ENCODE measurements at regions not wholly inside any gene's neighbourhood (a gene's known extent, or its start where the extent isn't known, plus 50 kb on each side); places are given as distances from the start of the nearest gene placed in this dataset.

GRCh38 chr10:88194961-88195367, 331.5 kb downstream of the PTEN start:
- peak in 1 of 2 donors; percentile 11 for DNase-seq (ENCODE audit: low read depth in 1 of 2, low spot score in 1 of 2)
- TF ChIP-seq CTCF (IDR thresholded peaks at IDR 0.05; ENCODE audit: low read depth, low read length) = no peak
- no peaks in the 10 kb centered on the region for H3K27me3 ChIP-seq

GRCh38 chr10:88195841-88196240, 332.4 kb downstream of the PTEN start:
- H3K36me3 ChIP-seq = no peaks in the 10 kb centered on the region
- no peaks in the 10 kb centered on the region for H3K27me3 ChIP-seq
- H3K4me1 ChIP-seq (ENCODE audit: low read depth) = peaks cover 13% of the 10 kb centered on the region
- no peak overlapping the region for H3K4me3 ChIP-seq
- no peak for TF ChIP-seq CTCF (IDR thresholded peaks at IDR 0.05; ENCODE audit: low read depth, low read length)
- H3K27ac ChIP-seq = no peak overlapping the region
- no peak for DNase-seq (ENCODE audit: low read depth in 1 of 2, low spot score in 1 of 2)
- H3K9me3 ChIP-seq (ENCODE audit: low read depth) = no peaks in the 10 kb centered on the region

More at GRCh38 chr10:88194961-88195367, 331.5 kb downstream of the PTEN start:
- no peaks in the 10 kb centered on the region for H3K36me3 ChIP-seq
- no peak overlapping the region for H3K27ac ChIP-seq
- no peak overlapping the region for H3K4me3 ChIP-seq
- no peaks in the 10 kb centered on the region for H3K9me3 ChIP-seq (ENCODE audit: low read depth)
- peaks cover 9% of the 10 kb centered on the region for H3K4me1 ChIP-seq (ENCODE audit: low read depth)

- DNase-seq (ENCODE audit: low read depth in 1 of 2, low spot score in 1 of 2) = peak in 1 of 2 donors; percentile 14
- no peak overlapping the region for H3K4me3 ChIP-seq
- H3K9me3 ChIP-seq (ENCODE audit: low read depth) = no peaks in the 10 kb centered on the region
- peaks cover 13% of the 10 kb centered on the region for H3K4me1 ChIP-seq (ENCODE audit: low read depth)
- H3K27ac ChIP-seq = no peak overlapping the region
- no peaks in the 10 kb centered on the region for H3K36me3 ChIP-seq
- no peak for TF ChIP-seq CTCF (IDR thresholded peaks at IDR 0.05; ENCODE audit: low read depth, low read length)
- H3K27me3 ChIP-seq = no peaks in the 10 kb centered on the region
These were observed 332.9 kb downstream of the PTEN start for GRCh38 chr10:88196291-88196690.

GRCh38 chr10:88198023-88198422, 334.6 kb downstream of the PTEN start:
- no peak for TF ChIP-seq CTCF (IDR thresholded peaks at IDR 0.05; ENCODE audit: low read depth, low read length)
- H3K4me1 ChIP-seq (ENCODE audit: low read depth) = peaks cover 13% of the 10 kb centered on the region
- H3K4me3 ChIP-seq = no peak overlapping the region
- no peaks in the 10 kb centered on the region for H3K9me3 ChIP-seq (ENCODE audit: low read depth)
- DNase-seq (ENCODE audit: low read depth in 1 of 2, low spot score in 1 of 2) = no peak
- no peak overlapping the region for H3K27ac ChIP-seq
- no peaks in the 10 kb centered on the region for H3K36me3 ChIP-seq
- H3K27me3 ChIP-seq = no peaks in the 10 kb centered on the region

GRCh38 chr10:88200312-88201032, 337.0 kb downstream of the PTEN start:
- H3K27ac ChIP-seq = no peak overlapping the region
- H3K4me1 ChIP-seq (ENCODE audit: low read depth) = peaks cover 25% of the 10 kb centered on the region
- peak in 1 of 2 donors; percentile 65 for DNase-seq (ENCODE audit: low read depth in 1 of 2, low spot score in 1 of 2)
- no peak for TF ChIP-seq CTCF (IDR thresholded peaks at IDR 0.05; ENCODE audit: low read depth, low read length)
- no peaks in the 10 kb centered on the region for H3K36me3 ChIP-seq
- no peak overlapping the region for H3K4me3 ChIP-seq
- no peaks in the 10 kb centered on the region for H3K9me3 ChIP-seq (ENCODE audit: low read depth)
- no peaks in the 10 kb centered on the region for H3K27me3 ChIP-seq
